GM18507 (cell line): ENCODE measurements at regions not wholly inside any gene's neighbourhood (a gene's known extent, or its start where the extent isn't known, plus 50 kb on each side); places are given as distances from the start of the nearest gene placed in this dataset.

Experiments used
- DNase-seq: peaks from one replicate; pipeline ENCODE4 v3.0.0; 2011; ENCODE audit warnings: low read depth; ENCODE audit not compliant: insufficient read length; ENCODE audit errors: extremely low spot score
- FAIRE-seq: peaks from 2 replicates; lab custom pipeline; 2011; peaks lifted over from hg19 to GRCh38; lab: Jason Lieb, UNC

DNA sequence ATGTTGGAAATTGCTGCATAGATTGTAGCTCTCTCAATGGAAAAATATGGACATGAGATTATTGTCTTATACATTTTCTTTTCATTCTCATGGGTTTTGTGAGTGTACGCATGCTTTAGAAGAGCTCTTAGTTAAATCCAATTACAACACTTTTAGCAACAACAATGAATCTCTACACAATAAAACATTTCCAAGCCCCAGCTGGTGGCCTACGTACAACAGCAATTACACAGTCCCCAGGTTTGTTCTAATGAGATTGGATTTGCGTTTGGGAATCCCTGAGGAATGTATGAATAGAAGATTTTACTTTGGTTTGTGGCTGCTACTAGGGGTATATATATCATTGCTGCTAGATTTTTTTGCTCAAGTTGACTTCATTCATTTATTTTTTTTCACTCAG, 98.6 kb downstream of the FHDC1 start:
- no peak for DNase-seq
- FAIRE-seq, result no peak

DNA sequence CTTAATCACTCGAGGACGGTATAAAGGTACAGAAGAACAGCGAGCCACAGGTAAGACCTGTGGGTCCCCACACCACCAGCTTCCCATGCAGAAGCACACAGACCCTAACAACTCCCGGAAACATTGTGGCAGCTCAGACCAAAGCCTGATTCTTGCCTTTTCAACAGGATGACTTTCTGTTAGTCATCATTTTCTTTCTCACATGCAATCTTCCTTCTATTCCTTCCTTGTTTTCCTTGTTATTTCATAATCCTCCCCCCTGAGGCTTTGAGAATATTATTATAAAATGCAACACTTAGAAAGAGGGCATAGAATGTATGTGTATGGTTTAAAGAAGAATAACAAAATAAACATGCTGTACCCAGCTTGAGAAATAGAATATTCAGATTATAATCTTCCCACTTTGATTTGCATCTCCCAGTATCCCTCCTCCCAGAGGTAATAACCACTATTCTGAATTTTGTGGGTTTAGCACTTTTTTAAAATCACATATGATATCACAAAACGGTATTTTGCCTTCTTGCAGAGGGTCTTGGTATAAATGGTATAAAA, 100.9 kb downstream of the FHDC1 start:
- no peak for DNase-seq
- no peak for FAIRE-seq

- FAIRE-seq (no peak), DNase-seq (no peak)
These were observed 102.6 kb downstream of the FHDC1 start for GRCh38 chr4:153038623-153039311.

DNA sequence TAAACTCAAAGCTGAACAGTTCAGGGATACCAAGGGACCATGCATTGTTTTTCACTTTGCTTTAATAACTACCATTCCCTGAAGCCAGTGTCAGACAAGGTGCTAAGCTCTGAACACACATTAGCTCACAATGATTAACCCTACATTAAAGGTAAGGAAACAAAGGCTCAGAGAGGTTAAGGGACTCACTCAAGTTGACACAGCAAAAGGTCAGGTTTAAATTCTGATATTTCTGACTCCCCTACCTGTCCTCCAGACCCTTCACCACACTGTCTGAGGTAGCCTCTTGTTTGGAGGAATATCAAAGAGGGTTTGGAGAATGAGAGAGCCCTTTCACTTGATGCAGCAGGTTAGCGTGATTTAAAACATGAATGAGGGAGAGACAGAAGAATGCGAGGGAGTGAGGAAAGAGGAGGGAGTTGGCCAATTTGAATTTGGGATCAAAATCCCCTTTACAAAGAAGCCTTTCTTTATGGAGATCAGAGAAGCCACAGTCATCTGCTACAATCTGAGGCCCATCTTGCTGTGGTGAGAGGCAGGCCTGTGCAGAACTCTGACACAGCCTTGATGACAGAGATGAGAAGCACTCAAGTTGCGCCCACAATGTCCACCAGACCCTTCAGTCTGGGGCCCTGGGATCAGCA, 103.5 kb downstream of the FHDC1 start:
- DNase-seq (no peak), FAIRE-seq (no peak)

DNA sequence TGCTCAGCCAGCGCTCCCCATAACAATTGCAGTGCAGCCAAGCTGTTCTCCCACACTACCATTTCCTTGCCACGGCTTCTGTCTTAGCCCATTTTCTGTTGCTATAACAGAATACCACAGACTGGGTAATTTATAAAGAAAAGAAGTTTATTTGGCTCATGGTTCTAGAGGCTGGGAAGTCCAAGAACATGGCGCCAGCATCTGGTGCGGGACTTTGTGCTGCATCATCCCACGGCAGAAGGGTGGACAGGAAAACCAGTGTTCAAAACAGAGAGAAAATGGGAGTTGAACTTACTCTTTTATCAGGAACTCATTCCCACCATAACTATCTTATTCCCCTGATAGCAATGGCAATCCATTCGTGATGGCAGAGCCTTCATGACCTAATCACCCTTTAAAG, 104.6 kb downstream of the FHDC1 start:
- DNase-seq, result no peak
- no peak for FAIRE-seq

DNA sequence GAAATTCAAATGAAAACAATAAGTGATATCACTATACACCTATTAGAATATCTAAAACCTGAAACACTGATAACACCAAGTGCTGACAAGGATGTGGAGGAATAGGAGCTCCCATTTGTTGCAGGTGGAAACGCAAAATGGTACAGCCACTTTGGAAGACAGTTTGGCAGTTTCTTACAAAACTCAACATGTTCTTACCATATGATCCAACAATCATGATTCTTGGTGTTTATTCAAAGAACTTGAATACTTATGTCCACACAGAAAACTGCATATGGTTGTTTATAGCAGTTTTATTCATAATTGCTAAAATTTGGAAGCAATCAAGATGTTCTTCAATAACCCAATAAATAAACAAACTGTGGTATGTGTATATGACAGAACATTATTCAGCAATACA, 107.9 kb downstream of the FHDC1 start:
- DNase-seq (no peak), FAIRE-seq (no peak)

GRCh38 chr4:153045111-153045982, 109.2 kb downstream of the FHDC1 start:
- DNase-seq (no peak), FAIRE-seq (no peak)

DNA sequence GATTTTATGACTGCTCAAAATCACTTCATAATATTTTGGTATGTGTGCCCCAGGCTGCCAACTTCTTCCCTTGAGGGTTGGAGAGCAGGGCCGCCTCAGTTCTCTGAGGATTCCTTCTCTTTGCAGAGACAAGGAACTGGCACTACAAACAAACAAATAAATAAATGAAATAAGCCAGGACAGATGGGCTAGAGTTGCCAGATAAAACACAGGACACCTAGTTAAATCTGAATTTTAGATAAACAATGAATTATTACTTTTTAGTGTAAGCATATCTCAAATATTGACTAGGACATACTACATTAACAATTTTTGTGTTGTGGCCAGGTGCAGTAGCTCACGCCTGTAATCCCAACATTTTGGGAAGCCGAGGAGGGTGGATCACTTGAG, 122.5 kb downstream of the FHDC1 start:
- FAIRE-seq, result no peak

DNA sequence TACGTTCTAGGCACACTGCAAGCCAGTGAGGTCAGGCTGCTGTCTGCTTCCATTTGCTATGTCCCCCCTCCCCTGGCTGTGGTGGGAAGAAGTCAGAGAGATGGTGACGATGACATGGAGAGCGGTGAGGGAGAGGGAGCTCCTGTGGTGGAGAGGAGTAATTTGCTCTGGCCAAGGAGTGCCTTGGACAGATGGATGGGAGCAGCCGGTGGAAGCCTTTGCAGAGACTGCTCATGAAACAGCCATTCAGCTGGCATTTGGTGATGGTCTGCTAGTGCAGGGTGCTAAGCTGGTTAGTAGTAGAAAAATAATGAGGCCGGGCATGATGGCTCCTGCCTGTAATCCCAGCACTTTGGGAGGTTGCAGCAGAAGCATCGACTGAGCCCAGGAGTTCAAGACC, 124.1 kb downstream of the FHDC1 start:
- FAIRE-seq (no peak), DNase-seq (no peak)

More for the DNA sequence above, 122.5 kb downstream of the FHDC1 start:
- no peak for DNase-seq

- FAIRE-seq (no peak), DNase-seq (no peak)
These were observed 125.8 kb downstream of the FHDC1 start for GRCh38 chr4:153061971-153062370.

GRCh38 chr4:153062652-153063168, 126.6 kb downstream of the FHDC1 start:
- no peak for FAIRE-seq
- DNase-seq, result no peak

DNA sequence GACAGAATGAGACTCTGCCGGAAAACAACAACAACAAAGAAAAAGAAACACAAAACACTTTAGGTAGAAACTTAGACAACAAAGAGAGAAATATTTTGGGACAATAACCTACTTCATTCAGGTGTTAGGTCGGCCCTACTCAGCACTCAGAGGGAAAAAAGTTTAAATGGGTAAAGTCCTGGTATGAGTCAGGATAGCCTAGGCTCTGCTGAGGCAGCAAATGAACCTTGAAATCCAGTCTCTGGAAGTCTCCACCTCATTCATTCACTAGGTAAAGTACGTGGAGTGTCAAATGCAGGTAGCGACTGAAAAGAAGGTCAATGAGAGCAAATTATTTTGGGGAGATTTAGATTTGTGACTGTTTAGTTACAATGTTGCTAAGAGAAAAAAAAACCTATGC, 127.4 kb downstream of the FHDC1 start:
- FAIRE-seq, result no peak

GRCh38 chr4:153064571-153064970, 128.4 kb downstream of the FHDC1 start:
- FAIRE-seq, result no peak
- DNase-seq, result no peak

More for the DNA sequence above, 127.4 kb downstream of the FHDC1 start:
- no peak for DNase-seq

GRCh38 chr4:153065276-153065675, 129.2 kb downstream of the FHDC1 start:
- DNase-seq, result no peak
- FAIRE-seq, result no peak

GRCh38 chr4:153067376-153067775, 131.3 kb downstream of the FHDC1 start:
- no peak for FAIRE-seq
- no peak for DNase-seq

DNA sequence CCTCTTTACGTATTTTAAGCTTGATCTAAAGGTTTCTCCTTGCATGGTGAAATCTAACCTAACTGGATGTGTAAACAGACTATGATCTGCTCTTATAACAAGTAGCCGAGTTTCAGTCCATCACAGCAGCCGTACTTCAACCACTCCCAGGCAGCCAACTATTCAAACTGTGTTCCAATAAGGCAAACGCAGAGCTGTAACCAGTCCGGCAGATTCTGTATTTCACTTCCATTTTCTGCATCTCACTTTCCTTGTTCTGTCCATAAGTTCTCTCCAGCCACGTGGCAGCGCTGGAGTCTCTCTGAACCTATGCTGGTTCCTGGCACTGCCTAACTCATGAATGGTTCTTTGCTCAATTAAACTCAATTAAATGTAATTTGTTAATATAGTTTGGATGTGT, 132.6 kb downstream of the FHDC1 start:
- no peak for FAIRE-seq

DNA sequence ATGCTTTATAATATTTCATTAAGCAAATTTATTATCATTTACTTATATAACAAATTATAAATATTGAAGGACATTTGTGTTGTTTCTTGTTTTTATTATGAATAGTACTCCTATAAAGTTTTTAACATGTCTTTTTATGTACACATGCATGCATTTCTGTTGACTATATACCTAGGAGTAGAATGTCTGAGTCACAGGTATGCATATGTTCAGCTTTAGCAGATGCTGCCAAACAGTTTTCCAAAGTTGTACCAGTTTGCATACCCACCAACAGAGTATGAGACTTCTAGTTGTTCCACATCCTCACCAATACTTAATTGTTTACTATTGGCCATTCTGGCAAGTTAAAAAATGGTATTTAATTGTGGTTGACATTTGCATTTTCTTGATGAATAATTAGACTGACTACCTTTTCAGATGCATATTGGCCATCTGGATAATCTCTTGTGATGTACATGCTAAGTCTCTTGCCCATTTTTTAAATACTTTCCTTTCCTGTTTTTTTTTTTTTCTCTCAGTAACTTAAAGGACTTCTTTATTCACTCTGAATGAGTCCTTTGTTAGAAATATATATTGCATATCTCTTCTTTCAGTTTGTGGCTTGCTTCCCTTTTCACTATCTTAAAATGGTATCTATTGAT, 132.2 kb upstream of the TRIM2 start:
- FAIRE-seq (no peak), DNase-seq (no peak)

More for the DNA sequence above, 132.6 kb downstream of the FHDC1 start:
- DNase-seq, result no peak

GRCh38 chr4:153072661-153073060, 131.6 kb upstream of the TRIM2 start:
- FAIRE-seq, result no peak
- no peak for DNase-seq

DNA sequence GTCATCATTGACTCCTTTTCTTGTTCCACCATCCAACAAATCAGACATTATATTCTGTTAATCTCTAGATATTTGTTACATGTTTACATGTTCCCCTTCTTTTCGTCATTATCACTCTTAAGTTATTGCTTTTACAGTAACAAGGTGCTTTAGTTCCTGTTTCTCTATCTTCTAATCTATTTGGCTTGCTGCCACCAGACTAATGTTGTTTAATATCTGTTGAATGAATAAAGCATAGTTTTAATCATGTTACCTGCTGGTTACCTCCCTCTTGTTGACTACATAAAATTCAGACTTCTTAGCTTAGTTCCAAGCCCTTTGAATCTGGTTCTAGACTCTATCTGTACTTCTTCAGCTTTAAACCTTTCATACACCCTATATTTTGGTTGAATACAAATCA, 129.8 kb upstream of the TRIM2 start:
- FAIRE-seq (no peak), DNase-seq (no peak)
